B cell (primary cell): ENCODE measurements at regions not wholly inside any gene's neighbourhood (a gene's known extent, or its start where the extent isn't known, plus 50 kb on each side); places are given as distances from the start of the nearest gene placed in this dataset.
"Not testable (repeated sequence)": the region's sequence is repeated elsewhere in the genome, so short reads cannot be mapped to it uniquely, and the experiment has no call there.

ENCODE experiments used
- ATAC-seq: fragments of 200-7000 bp; cut with Tn5 transposase; one replicate; pipeline ENCODE4 v1.10.0; 2021; ENCODE audit warnings: low read depth, mild to moderate bottlenecking, moderate number of reproducible peaks, moderate library complexity
- CTCF ChIA-PET: fragments of 350-600 bp; sonication (Branson Sonifier 250); formaldehyde crosslinking; loops from one replicate; lab custom pipeline; 2021; ENCODE audit warnings: antibody characterized with exemption, inconsistent platforms; lab: Charles Lee
- POLR2A ChIA-PET: fragments of 350-600 bp; sonication (Branson Sonifier 250); formaldehyde crosslinking; loops from one replicate; lab custom pipeline; 2021; ENCODE audit warnings: antibody characterized with exemption; lab: Charles Lee
- DNase-seq: peaks from one replicate; pipeline ENCODE4 v3.0.0; 2013
- H2AFZ ChIP-seq: 2 replicates; pipeline ENCODE4 v1.6.1; 2012; ENCODE audit warnings: mild to moderate bottlenecking, low read depth, low read length; ENCODE audit not compliant: insufficient read depth, poor library complexity, severe bottlenecking
- H3K27ac ChIP-seq, 2 donors: 1 replicate in 1 of 2; 2 replicates in 1 of 2; pipeline ENCODE4 v1.5.1; 2012 to 2013; ENCODE audit warnings: low read length in 2 of 2, mild to moderate bottlenecking in 2 of 2, moderate library complexity in 1 of 2
- H3K27me3 ChIP-seq, 4 experiments: fragments of 200-600 bp in 1 of 4; sonication (generic) in 1 of 4; replicated peaks in 1 of 4; 1 replicate in 2 of 4; 2 replicates in 2 of 4; pipeline versions ENCODE4 v1.6.1 to v1.7.0; 2013 to 2016; ENCODE audit warnings: low read length in 3 of 4, mild to moderate bottlenecking in 2 of 4, mixed read lengths in 1 of 4, moderate library complexity in 1 of 4; ENCODE audit not compliant: insufficient read depth in 4 of 4, control insufficient read depth in 3 of 4; ENCODE audit errors: control extremely low read depth in 1 of 4
- H3K36me3 ChIP-seq, 2 experiments: replicated peaks in 1 of 2; 1 replicate in 1 of 2; 2 replicates in 1 of 2; pipeline versions ENCODE4 v1.6.1 to v1.7.1; 2013; ENCODE audit warnings: low read length in 1 of 2; ENCODE audit not compliant: insufficient read depth in 2 of 2, control insufficient read depth in 1 of 2; ENCODE audit errors: control extremely low read depth in 1 of 2, extremely low read depth in 1 of 2
- H3K4me1 ChIP-seq, 2 donors: fragments of 200-600 bp in 1 of 2; sonication (generic) in 1 of 2; 1 replicate in 1 of 2; 2 replicates in 1 of 2; pipeline versions ENCODE4 v1.5.1 to v1.6.1; 2013 to 2017; ENCODE audit warnings: low read length in 2 of 2; ENCODE audit not compliant: control insufficient read depth in 2 of 2, insufficient read depth in 2 of 2
- H3K4me2 ChIP-seq: replicated peaks from 2 replicates; pipeline ENCODE3; 2012; ENCODE audit warnings: mild to moderate bottlenecking, low read depth, low read length; ENCODE audit not compliant: poor library complexity, severe bottlenecking
- H3K4me3 ChIP-seq, 5 experiments: fragments of 200-600 bp in 1 of 5; sonication (generic) in 1 of 5; 1 replicate in 3 of 5; 2 replicates in 2 of 5; pipeline versions ENCODE4 v1.5.1 to v1.7.0; 2011 to 2016; ENCODE audit warnings: low read length in 4 of 5, mild to moderate bottlenecking in 4 of 5, low read depth in 2 of 5, control low read depth in 1 of 5, moderate library complexity in 1 of 5; ENCODE audit not compliant: insufficient read depth in 1 of 5; ENCODE audit errors: control extremely low read depth in 1 of 5, extremely low read depth in 1 of 5
- H3K79me2 ChIP-seq: fragments of 200-600 bp; sonication (generic); one replicate; pipeline ENCODE4 v1.6.0; 2016; ENCODE audit warnings: low read length; ENCODE audit not compliant: control insufficient read depth, insufficient read depth
- H3K9ac ChIP-seq: fragments of 200-600 bp; sonication (generic); 2 replicates; pipeline ENCODE4 v1.6.1; 2017; ENCODE audit warnings: mild to moderate bottlenecking, low read length, moderate library complexity
- H3K9me3 ChIP-seq, 3 donors: one replicate each; pipeline versions ENCODE4 v1.6.1 to v1.7.1; 2013; ENCODE audit warnings: low read length in 2 of 3; ENCODE audit not compliant: control insufficient read depth in 2 of 3, insufficient read depth in 1 of 3; ENCODE audit errors: control extremely low read depth in 1 of 3
- H4K20me1 ChIP-seq: 2 replicates; pipeline ENCODE4 v1.6.0; 2012; ENCODE audit warnings: mild to moderate bottlenecking, low read length; ENCODE audit not compliant: insufficient read depth, control insufficient read depth, poor library complexity, severe bottlenecking
- H3K27ac Mint-ChIP-seq: one replicate; pipeline ENCODE4 v1.8.0; 2021; ENCODE audit warnings: mixed read lengths
- H3K27me3 Mint-ChIP-seq: one replicate; pipeline ENCODE4 v1.8.0; 2021; ENCODE audit warnings: mixed read lengths
- H3K4me1 Mint-ChIP-seq: one replicate; pipeline ENCODE4 v1.8.0; 2021; ENCODE audit warnings: mixed read lengths
- H3K4me3 Mint-ChIP-seq: one replicate; pipeline ENCODE4 v1.8.0; 2021; ENCODE audit warnings: mixed read lengths
- H3K9me3 Mint-ChIP-seq: one replicate; pipeline ENCODE4 v1.8.0; 2022; ENCODE audit warnings: mixed read lengths; ENCODE audit not compliant: insufficient read depth
- WGBS: methylation state at CpG from one replicate; pipeline ENCODE4 v1.1.5; 2013; ENCODE audit warnings: missing lambda C conversion rate; ENCODE audit not compliant: insufficient coverage; 5-methylcytosine and 5-hydroxymethylcytosine counted together
- intact Hi-C: fragments of 100-400 bp; cut with micrococcal nuclease; formaldehyde crosslinking; loops from one replicate; pipeline ENCODE4 v1.10.0; 2022

- H3K27me3 Mint-ChIP-seq, H3K9me3 Mint-ChIP-seq, POLR2A ChIA-PET, H3K27ac ChIP-seq, H3K4me2 ChIP-seq, CTCF ChIA-PET, H4K20me1 ChIP-seq, H3K9ac ChIP-seq, H3K27me3 ChIP-seq, H3K4me3 ChIP-seq, H3K36me3 ChIP-seq, H3K9me3 ChIP-seq, H3K79me2 ChIP-seq, H3K4me1 ChIP-seq, H2AFZ ChIP-seq, intact Hi-C loops: not testable (repeated sequence)
- DNase-seq (peak; percentile 21), ATAC-seq (peak; percentile 77)
- H3K27ac Mint-ChIP-seq, result peak overlapping the region; percentile 16
- peak overlapping the region; percentile 23 for H3K4me3 Mint-ChIP-seq
- WGBS, result no CpG with 5 or more reads among the region's 2 CpGs
- H3K4me1 Mint-ChIP-seq, result peaks cover 23% of the 10 kb centered on the region
These were observed 236.9 kb downstream of the SPATA31A6 start for GRCh38 chr9:42420324-42420723.

DNA sequence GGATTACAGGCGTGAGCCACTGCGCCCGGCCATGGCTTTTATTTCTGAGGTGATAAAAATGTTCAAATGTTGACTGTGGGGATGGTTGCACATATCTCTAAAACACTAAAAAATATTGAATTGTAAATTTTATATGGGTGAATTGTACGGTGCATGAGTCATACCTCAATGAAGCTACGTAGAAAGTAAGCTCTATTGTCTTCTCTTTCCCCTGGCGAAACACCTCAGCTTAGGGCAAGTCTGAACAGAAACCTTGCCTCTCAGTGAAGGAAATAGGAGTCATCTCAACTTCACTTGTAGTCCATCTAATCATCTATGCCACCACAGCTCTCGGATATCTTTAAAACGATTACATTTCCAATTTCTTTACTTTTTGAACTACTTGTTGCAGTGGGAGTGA is 238.2 kb downstream of the SPATA31A6 start:
- POLR2A ChIA-PET, H3K4me1 ChIP-seq, H3K36me3 ChIP-seq, H4K20me1 ChIP-seq, intact Hi-C loops, H3K27me3 ChIP-seq, CTCF ChIA-PET, H3K4me3 Mint-ChIP-seq, H3K79me2 ChIP-seq, H3K27ac ChIP-seq, DNase-seq, H2AFZ ChIP-seq, H3K4me2 ChIP-seq, H3K27ac Mint-ChIP-seq, ATAC-seq, H3K9ac ChIP-seq, H3K9me3 Mint-ChIP-seq, H3K27me3 Mint-ChIP-seq, H3K4me3 ChIP-seq, H3K9me3 ChIP-seq: not testable (repeated sequence)
- WGBS, result no CpG with 5 or more reads among the region's 8 CpGs
- peaks cover 23% of the 10 kb centered on the region for H3K4me1 Mint-ChIP-seq

GRCh38 chr9:42430674-42431615 is 247.5 kb downstream of the SPATA31A6 start:
- H3K36me3 ChIP-seq, H3K9me3 ChIP-seq, H3K4me2 ChIP-seq, H3K9ac ChIP-seq, H3K27ac ChIP-seq, intact Hi-C loops, CTCF ChIA-PET, H2AFZ ChIP-seq, H3K4me3 ChIP-seq, POLR2A ChIA-PET, H3K27me3 ChIP-seq, H3K79me2 ChIP-seq, H3K27me3 Mint-ChIP-seq, H4K20me1 ChIP-seq, DNase-seq, H3K9me3 Mint-ChIP-seq: not testable (repeated sequence)
- Mint-ChIP-seq H3K27ac (peak overlapping the region; percentile 90), H3K4me1 (peaks cover 46% of the 10 kb centered on the region), H3K4me3 (peak overlapping the region; percentile 48)
- WGBS, result no CpG with 5 or more reads among the region's 4 CpGs
- ATAC-seq, result peak; percentile 28
- H3K4me1 ChIP-seq, result peaks cover 7 to 21% of the 10 kb centered on the region in 2 donors

- H3K4me3 ChIP-seq, H3K27me3 Mint-ChIP-seq, intact Hi-C loops, H3K36me3 ChIP-seq, H3K9ac ChIP-seq, H3K27me3 ChIP-seq, H4K20me1 ChIP-seq, H2AFZ ChIP-seq, POLR2A ChIA-PET, CTCF ChIA-PET, ATAC-seq, H3K9me3 Mint-ChIP-seq, H3K4me2 ChIP-seq, DNase-seq, H3K9me3 ChIP-seq, H3K27ac ChIP-seq, H3K79me2 ChIP-seq: not testable (repeated sequence)
- Mint-ChIP-seq H3K4me1 (peaks cover 53% of the 10 kb centered on the region), H3K27ac (peak overlapping the region; percentile 81), H3K4me3 (peak overlapping the region; percentile 35)
- H3K4me1 ChIP-seq, result peaks cover 7 to 23% of the 10 kb centered on the region in 2 donors
- WGBS, result no CpG with 5 or more reads among the region's 1 CpG
These were observed 248.2 kb downstream of the SPATA31A6 start for GRCh38 chr9:42431616-42432010.
